HG03354 (cell line): ENCODE measurements at regions not wholly inside any gene's neighbourhood (a gene's known extent, or its start where the extent isn't known, plus 50 kb on each side); places are given as distances from the start of the nearest gene placed in this dataset.

ENCODE experiments used
- ATAC-seq: cut with Tn5 transposase; IDR thresholded peaks from one replicate; pipeline ENCODE4 v1.9.1; 2021; ENCODE audit warnings: mild to moderate bottlenecking; ENCODE audit not compliant: unreplicated experiment, poor library complexity, severe bottlenecking

- ATAC-seq, result no peak
Measured at GRCh38 chr4:96833831-96834230, 993.9 kb downstream of the PDHA2 start.

GRCh38 chr4:96835991-96836390 lies 996.1 kb downstream of the PDHA2 start:
- no peak for ATAC-seq

GRCh38 chr4:96839441-96839840 lies 999.5 kb downstream of the PDHA2 start:
- ATAC-seq, result no peak

GRCh38 chr4:96841801-96842200 lies 1001.9 kb downstream of the PDHA2 start:
- ATAC-seq, result no peak

GRCh38 chr4:96844858-96845490 lies 1005.1 kb downstream of the PDHA2 start:
- ATAC-seq, result no peak

GRCh38 chr4:96845819-96846218 lies 1005.9 kb downstream of the PDHA2 start:
- no peak for ATAC-seq

- no peak for ATAC-seq
Measured at GRCh38 chr4:96874657-96875056, 1034.8 kb downstream of the PDHA2 start.

GRCh38 chr4:96879527-96879926 lies 1039.6 kb downstream of the PDHA2 start:
- ATAC-seq, result no peak

- no peak for ATAC-seq
Measured at GRCh38 chr4:96887857-96888256, 1048.0 kb downstream of the PDHA2 start.

GRCh38 chr4:96894621-96895020 lies 1054.7 kb downstream of the PDHA2 start:
- ATAC-seq, result no peak

GRCh38 chr4:96895826-96896225 lies 1055.9 kb downstream of the PDHA2 start:
- ATAC-seq, result no peak

GRCh38 chr4:96912716-96913115 lies 1072.8 kb downstream of the PDHA2 start:
- ATAC-seq, result no peak

GRCh38 chr4:96913441-96914080 lies 1073.7 kb downstream of the PDHA2 start:
- no peak for ATAC-seq

- no peak for ATAC-seq
Measured at GRCh38 chr4:96916711-96917110, 1076.8 kb downstream of the PDHA2 start.

GRCh38 chr4:96936886-96937285 lies 1097.0 kb downstream of the PDHA2 start:
- ATAC-seq, result no peak

GRCh38 chr4:96946552-96946951 lies 1106.7 kb downstream of the PDHA2 start:
- no peak for ATAC-seq

- ATAC-seq, result no peak
Measured at GRCh38 chr4:96952610-96953009, 1112.7 kb downstream of the PDHA2 start.

- ATAC-seq, result no peak
Measured at GRCh38 chr4:96955226-96955625, 1115.3 kb downstream of the PDHA2 start.

- no peak for ATAC-seq
Measured at GRCh38 chr4:96955691-96956090, 1115.8 kb downstream of the PDHA2 start.

- ATAC-seq, result no peak
Measured at GRCh38 chr4:96969455-96969854, 1129.6 kb downstream of the PDHA2 start.

GRCh38 chr4:96972920-96973319 lies 1133.0 kb downstream of the PDHA2 start:
- no peak for ATAC-seq

- ATAC-seq, result no peak
Measured at GRCh38 chr4:96974295-96974694, 1134.4 kb downstream of the PDHA2 start.
